GM13977 (cell line): ENCODE measurements at regions not wholly inside any gene's neighbourhood (a gene's known extent, or its start where the extent isn't known, plus 50 kb on each side); places are given as distances from the start of the nearest gene placed in this dataset.

Experiments
- DNase-seq: peaks from one replicate; pipeline ENCODE4 v3.0.0; 2012; ENCODE audit warnings: low spot score
- CTCF ChIP-seq: IDR thresholded peaks from 2 replicates; pipeline ENCODE4 v1.5.1; 2012; ENCODE audit warnings: mild to moderate bottlenecking, control low read depth; ENCODE audit not compliant: insufficient read depth; ENCODE audit errors: extremely low read depth, missing control alignments
- in situ Hi-C: fragments of 300-500 bp; cut with MboI; formaldehyde crosslinking; loops from one replicate; pipeline ENCODE4 v1.12.0; 2022; ENCODE audit warnings: low sequenced_read_pairs, low pct_unique_long_range_greater_than_20kb, mixed read lengths, inconsistent platforms; ENCODE audit not compliant: unreplicated experiment

GRCh38 chr13:47841151-47841550, 159.9 kb downstream of the SUCLA2 start:
- DNase-seq: no peak
- TF ChIP-seq CTCF: no peak
- in situ Hi-C loops: no loop called here

- no peak for TF ChIP-seq CTCF
- DNase-seq: no peak
- in situ Hi-C loops: no loop called here
Observed at GRCh38 chr13:47837906-47838305, 163.2 kb downstream of the SUCLA2 start.

- TF ChIP-seq CTCF: no peak
- in situ Hi-C loops: no loop called here
- no peak for DNase-seq
Observed at GRCh38 chr13:47837104-47837880, 163.8 kb downstream of the SUCLA2 start.

GRCh38 chr13:47835470-47836228, 165.4 kb downstream of the SUCLA2 start:
- no peak for TF ChIP-seq CTCF
- DNase-seq: no peak
- in situ Hi-C loops: no loop called here

- in situ Hi-C loops: no loop called here
- DNase-seq: no peak
- TF ChIP-seq CTCF: no peak
Observed at GRCh38 chr13:47832458-47832972, 168.6 kb downstream of the SUCLA2 start.

GRCh38 chr13:47831265-47831664, 169.8 kb downstream of the SUCLA2 start:
- no peak for DNase-seq
- in situ Hi-C loops: no loop called here
- TF ChIP-seq CTCF: no peak
